ENCODE measurements at regions not wholly inside any gene's neighbourhood (a gene's known extent, or its start where the extent isn't known, plus 50 kb on each side); places are given as distances from the start of the nearest gene placed in this dataset.

GRCh38 chr6:24057030-24057429 is 69.0 kb upstream of the NRSN1 start (continued):
- TF ChIP-seq AKNA (CRISPR knock-in tag; IDR thresholded peaks at IDR 0.05; ENCODE audit: borderline replicate concordance): no peak
- TF ChIP-seq MAFK (conservative IDR thresholded peaks at IDR 0.05 in 1 of 2, IDR thresholded peaks at IDR 0.05 in 1 of 2; ENCODE audit: low read length in 2 of 2): peak; percentile 33 to 59; a peak in 3 of 4 replicates
- no peak for TF ChIP-seq NFE2 (CRISPR knock-in tag; IDR thresholded peaks at IDR 0.05)
- no peak for TF ChIP-seq ZUFSP (CRISPR knock-in tag; IDR thresholded peaks at IDR 0.05; ENCODE audit: borderline replicate concordance)

DNA sequence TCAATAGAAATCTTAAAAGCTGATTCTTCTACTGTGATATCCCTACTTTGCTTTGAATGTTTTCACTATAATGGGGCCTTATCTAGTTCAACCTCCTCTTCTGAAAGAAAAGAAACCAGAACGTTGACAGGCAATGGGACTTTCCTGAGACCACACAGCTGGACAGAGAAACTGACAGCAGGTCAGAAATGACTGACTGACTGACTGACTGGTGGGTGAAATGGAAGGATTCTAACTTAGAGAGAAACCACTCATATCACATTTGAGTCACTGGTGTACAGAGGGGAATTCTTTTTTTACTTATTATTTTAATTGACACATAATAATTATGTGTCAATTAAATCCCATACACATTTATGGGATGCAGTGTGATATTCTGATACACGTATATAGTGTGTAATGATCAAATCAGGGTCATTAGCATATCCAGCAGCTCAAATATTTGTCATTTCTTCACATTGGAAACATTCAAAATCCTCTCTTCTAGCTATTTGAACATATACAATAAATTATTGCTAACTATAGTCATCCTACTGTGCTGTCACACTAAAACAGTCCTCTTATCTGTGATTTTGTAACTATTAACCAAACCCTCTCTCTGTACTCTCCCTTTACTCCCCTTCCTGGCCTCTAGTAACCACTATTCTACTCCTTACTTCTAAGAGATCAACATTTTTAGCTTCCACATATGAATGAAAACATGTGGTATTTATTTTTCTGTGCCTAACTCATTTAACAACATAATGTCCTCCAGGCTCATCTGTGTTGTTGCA is 64.8 kb upstream of the NRSN1 start:
- CTCF ChIA-PET (ENCODE audit: low intra/inter-chr PET ratio, low total read pairs): no interaction called here
- Histone ChIP-seq H2AFZ (ENCODE audit: low read length) (no peak overlapping the region), H3K9me3 (ENCODE audit: low read length) (peaks cover 3% of the 10 kb centered on the region; the same call in 1 of the 2 replicates), H3K27ac (ENCODE audit: extremely low read length, insufficient read depth, low read length) (no peak overlapping the region), H3K4me3 (replicated peaks in 1 of 3; ENCODE audit: insufficient read depth in 1 of 3, low read depth in 2 of 3, low read length in 3 of 3) (no peak overlapping the region), H3K27me3 (ENCODE audit: control insufficient read depth in 1 of 2, insufficient read depth in 2 of 2, low read length in 2 of 2) (no peaks in the 10 kb centered on the region), H3K36me3 (replicated peaks in 1 of 2; ENCODE audit: control insufficient read depth in 1 of 2, insufficient read depth in 2 of 2, low read length in 2 of 2) (no peaks in the 10 kb centered on the region), H3K4me2 (ENCODE audit: low read depth, low read length) (no peak overlapping the region), H3K79me2 (ENCODE audit: insufficient read depth, low read length) (no peaks in the 10 kb centered on the region), H4K20me1 (ENCODE audit: insufficient read depth, low read length) (no peaks in the 10 kb centered on the region), H3K9ac (ENCODE audit: insufficient read depth, low read depth, low read length) (no peak overlapping the region), H3K4me1 (ENCODE audit: insufficient read depth, low read length) (no peaks in the 10 kb centered on the region; the same call in 1 of the 2 replicates)
- FAIRE-seq: no peak
- in situ Hi-C loops (cut with HindIII; ENCODE audit: extremely low pct_ligation_motif_present, low pct_unique_long_range_greater_than_20kb) (loop anchor here (10.0 kb wide), 2 partner anchors 134 to 334 kb away; no protein-coding TSS in a partner anchor), intact Hi-C loops (cut with micrococcal nuclease; ENCODE audit: unreplicated experiment) (loop anchor here (5.0 kb wide), 3 partner anchors 86 to 341 kb away; partner anchors contain the start of gene MRS2)
- DNase-seq (ENCODE audit: low spot score): no peak
- WGBS (ENCODE audit: low lambda C conversion rate): 6% methylated on average over 2 of the region's 2 CpGs
- BruUV-seq (replicated peaks): no TSS peak
- no peak for ATAC-seq
- POLR2A ChIA-PET: no interaction called here
- no peak for TF ChIP-seq NPAS2 (CRISPR knock-in tag; IDR thresholded peaks at IDR 0.05; ENCODE audit: borderline replicate concordance)
- no peak for TF ChIP-seq PHF8 (CRISPR knock-in tag; IDR thresholded peaks at IDR 0.05)
- TF ChIP-seq AHR (CRISPR knock-in tag; IDR thresholded peaks at IDR 0.05): no peak
- no peak for TF ChIP-seq MEIS1 (CRISPR knock-in tag; IDR thresholded peaks at IDR 0.05; ENCODE audit: borderline replicate concordance)
- TF ChIP-seq EED (CRISPR knock-in tag; IDR thresholded peaks at IDR 0.05): no peak
- TF ChIP-seq, protein P1, sequence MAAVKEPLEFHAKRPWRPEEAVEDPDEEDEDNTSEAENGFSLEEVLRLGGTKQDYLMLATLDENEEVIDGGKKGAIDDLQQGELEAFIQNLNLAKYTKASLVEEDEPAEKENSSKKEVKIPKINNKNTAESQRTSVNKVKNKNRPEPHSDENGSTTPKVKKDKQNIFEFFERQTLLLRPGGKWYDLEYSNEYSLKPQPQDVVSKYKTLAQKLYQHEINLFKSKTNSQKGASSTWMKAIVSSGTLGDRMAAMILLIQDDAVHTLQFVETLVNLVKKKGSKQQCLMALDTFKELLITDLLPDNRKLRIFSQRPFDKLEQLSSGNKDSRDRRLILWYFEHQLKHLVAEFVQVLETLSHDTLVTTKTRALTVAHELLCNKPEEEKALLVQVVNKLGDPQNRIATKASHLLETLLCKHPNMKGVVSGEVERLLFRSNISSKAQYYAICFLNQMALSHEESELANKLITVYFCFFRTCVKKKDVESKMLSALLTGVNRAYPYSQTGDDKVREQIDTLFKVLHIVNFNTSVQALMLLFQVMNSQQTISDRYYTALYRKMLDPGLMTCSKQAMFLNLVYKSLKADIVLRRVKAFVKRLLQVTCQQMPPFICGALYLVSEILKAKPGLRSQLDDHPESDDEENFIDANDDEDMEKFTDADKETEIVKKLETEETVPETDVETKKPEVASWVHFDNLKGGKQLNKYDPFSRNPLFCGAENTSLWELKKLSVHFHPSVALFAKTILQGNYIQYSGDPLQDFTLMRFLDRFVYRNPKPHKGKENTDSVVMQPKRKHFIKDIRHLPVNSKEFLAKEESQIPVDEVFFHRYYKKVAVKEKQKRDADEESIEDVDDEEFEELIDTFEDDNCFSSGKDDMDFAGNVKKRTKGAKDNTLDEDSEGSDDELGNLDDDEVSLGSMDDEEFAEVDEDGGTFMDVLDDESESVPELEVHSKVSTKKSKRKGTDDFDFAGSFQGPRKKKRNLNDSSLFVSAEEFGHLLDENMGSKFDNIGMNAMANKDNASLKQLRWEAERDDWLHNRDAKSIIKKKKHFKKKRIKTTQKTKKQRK (IDR thresholded peaks at IDR 0.05; ENCODE audit: low read length): no peak
- no peak for TF ChIP-seq BCL6 (CRISPR knock-in tag; IDR thresholded peaks at IDR 0.05)

All from HepG2 (cell line).